Uterus (tissue), 3 donors: ENCODE measurements at regions not wholly inside any gene's neighbourhood (a gene's known extent, or its start where the extent isn't known, plus 50 kb on each side); places are given as distances from the start of the nearest gene placed in this dataset.
"Not testable (repeated sequence)": the region's sequence is repeated elsewhere in the genome, so short reads cannot be mapped to it uniquely, and the experiment has no call there.

Source experiments
- DNase-seq, 2 donors: peaks; one replicate each; pipeline ENCODE4 v3.0.0-alpha.2; 2019 to 2020
- H3K27ac ChIP-seq, 2 donors: fragments of 200-600 bp; sonication (generic); 1 replicate in 1 of 2; 2 replicates in 1 of 2; pipeline ENCODE4 v1.5.1; 2016 to 2018
- H3K27me3 ChIP-seq, 2 donors: fragments of 200-600 bp; sonication (generic); one replicate each; pipeline ENCODE4 v1.5.1; 2018 to 2019; ENCODE audit warnings: control low read depth in 1 of 2
- H3K36me3 ChIP-seq, 2 donors: fragments of 200-600 bp; sonication (generic); one replicate each; pipeline ENCODE4 v1.5.1; 2019; ENCODE audit warnings: control low read depth in 1 of 2
- H3K4me1 ChIP-seq, 2 donors: fragments of 200-600 bp; sonication (generic); one replicate each; pipeline ENCODE4 v1.5.1; 2018 to 2019; ENCODE audit warnings: control low read depth in 1 of 2
- H3K4me3 ChIP-seq, 2 donors: fragments of 200-600 bp; sonication (generic); 1 replicate in 1 of 2; 2 replicates in 1 of 2; pipeline ENCODE4 v1.5.1; 2018 to 2019; ENCODE audit warnings: mild to moderate bottlenecking in 1 of 2
- H3K9me3 ChIP-seq, 2 donors: fragments of 200-600 bp; sonication (generic); one replicate each; pipeline ENCODE4 v1.5.1; 2019; ENCODE audit warnings: control low read depth in 1 of 2
- POLR2A ChIP-seq, 2 donors: fragments of 450-650 bp; IDR thresholded peaks; one replicate each; pipeline ENCODE4 v1.6.1; 2016; ENCODE audit warnings: antibody characterized with exemption in 2 of 2, mild to moderate bottlenecking in 1 of 2, moderate library complexity in 1 of 2
- intact Hi-C: fragments of 100-400 bp; cut with DNase I; formaldehyde crosslinking; loops from one replicate; pipeline ENCODE4 v1.15.1; 2023; ENCODE audit warnings: low total_unique reads
- TF ChIP-seq, protein P1 (sequence below), 4 experiments: fragments of 200-600 bp in 2 of 4; fragments of 450-650 bp in 2 of 4; sonication (generic) in 2 of 4; IDR thresholded peaks; one replicate each; pipeline ENCODE4 v1.5.1; 2016 to 2019; ENCODE audit warnings: antibody characterized with exemption in 4 of 4, mild to moderate bottlenecking in 2 of 4, moderate library complexity in 1 of 4
- donor health status: DM: yes; HTN: yes; CAD: no.

DNA sequence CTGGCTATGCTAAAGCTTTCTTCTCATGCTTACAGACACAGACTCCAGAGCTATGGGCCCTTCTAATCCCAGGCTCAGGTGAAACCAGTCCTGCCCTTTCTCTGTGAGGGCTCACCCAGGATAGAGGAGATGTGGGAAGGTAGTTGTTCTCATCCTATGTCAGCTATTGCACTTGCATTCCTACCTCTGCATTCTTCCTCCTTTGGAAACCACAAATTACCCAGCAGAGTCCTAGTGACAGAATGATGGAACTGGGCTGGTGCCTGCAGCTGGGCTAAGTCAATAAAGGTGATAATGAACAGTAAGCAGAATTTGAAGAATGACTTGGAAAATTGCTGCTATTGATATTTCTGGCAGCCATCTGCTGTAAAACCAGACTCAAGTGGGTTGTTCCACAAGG is 560.0 kb downstream of the TMEM135 start:
- DNase-seq, result no peak
- Histone ChIP-seq H3K27ac (no peak overlapping the region), H3K4me3 (no peak overlapping the region), H3K27me3 (no peaks in the 10 kb centered on the region), H3K9me3 (no peaks in the 10 kb centered on the region), H3K36me3 (no peaks in the 10 kb centered on the region), H3K4me1 (no peaks in the 10 kb centered on the region)
- TF ChIP-seq, protein P1, sequence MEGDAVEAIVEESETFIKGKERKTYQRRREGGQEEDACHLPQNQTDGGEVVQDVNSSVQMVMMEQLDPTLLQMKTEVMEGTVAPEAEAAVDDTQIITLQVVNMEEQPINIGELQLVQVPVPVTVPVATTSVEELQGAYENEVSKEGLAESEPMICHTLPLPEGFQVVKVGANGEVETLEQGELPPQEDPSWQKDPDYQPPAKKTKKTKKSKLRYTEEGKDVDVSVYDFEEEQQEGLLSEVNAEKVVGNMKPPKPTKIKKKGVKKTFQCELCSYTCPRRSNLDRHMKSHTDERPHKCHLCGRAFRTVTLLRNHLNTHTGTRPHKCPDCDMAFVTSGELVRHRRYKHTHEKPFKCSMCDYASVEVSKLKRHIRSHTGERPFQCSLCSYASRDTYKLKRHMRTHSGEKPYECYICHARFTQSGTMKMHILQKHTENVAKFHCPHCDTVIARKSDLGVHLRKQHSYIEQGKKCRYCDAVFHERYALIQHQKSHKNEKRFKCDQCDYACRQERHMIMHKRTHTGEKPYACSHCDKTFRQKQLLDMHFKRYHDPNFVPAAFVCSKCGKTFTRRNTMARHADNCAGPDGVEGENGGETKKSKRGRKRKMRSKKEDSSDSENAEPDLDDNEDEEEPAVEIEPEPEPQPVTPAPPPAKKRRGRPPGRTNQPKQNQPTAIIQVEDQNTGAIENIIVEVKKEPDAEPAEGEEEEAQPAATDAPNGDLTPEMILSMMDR (IDR thresholded peaks at IDR 0.05), result no peak
- no peak for TF ChIP-seq POLR2A (IDR thresholded peaks at IDR 0.05)
- intact Hi-C loops, result no loop called here

DNA sequence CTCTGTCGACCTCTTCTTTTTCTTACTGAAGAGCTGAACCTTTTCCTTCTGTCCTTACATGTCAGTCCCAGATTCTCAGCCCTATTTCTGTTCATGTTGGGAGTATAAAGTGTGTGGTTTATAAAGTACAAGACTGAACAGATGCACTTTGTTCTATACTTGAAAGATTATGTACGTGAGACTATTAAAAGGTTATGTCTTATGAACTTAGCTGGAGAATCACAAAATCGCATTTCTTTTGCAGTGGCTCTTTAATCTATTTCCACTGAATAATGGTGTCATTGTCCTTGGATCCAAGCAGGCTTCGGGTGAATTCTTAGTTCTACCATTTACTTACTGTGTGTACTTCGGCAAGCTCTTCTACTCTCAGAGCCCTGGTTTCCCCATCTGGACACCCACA is 558.4 kb downstream of the TMEM135 start:
- DNase-seq, result no peak
- no peak overlapping the region for H3K27ac ChIP-seq
- intact Hi-C loops, result no loop called here

DNA sequence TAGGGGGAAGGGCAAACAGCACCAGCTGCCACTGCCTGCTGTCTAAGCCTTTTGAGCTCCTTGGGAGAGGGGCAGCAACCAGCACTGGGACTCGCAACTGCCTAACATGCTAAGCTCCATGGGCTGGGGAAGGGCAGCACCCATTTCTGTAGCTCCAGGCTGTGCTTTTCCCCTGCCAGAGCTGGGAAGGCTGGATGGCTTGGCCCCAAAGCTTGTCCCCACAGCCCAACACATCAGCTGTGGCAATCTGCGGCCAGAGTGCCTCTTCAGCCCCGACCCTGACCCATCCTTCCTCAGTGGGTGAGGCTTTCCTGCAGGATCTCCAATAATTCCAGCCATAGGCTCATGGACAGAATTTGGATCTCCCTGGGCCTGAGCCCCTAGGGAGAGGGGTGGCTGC is 551.3 kb downstream of the TMEM135 start:
- no peaks in the 10 kb centered on the region for H3K4me1 ChIP-seq
- H3K9me3 ChIP-seq, result no peaks in the 10 kb centered on the region
- H3K36me3 ChIP-seq, result no peaks in the 10 kb centered on the region
- TF ChIP-seq, protein P1 (IDR thresholded peaks at IDR 0.05), result no peak
- no peak for TF ChIP-seq POLR2A (IDR thresholded peaks at IDR 0.05)
- DNase-seq, result no peak
- H3K4me3 ChIP-seq, result no peak overlapping the region
- H3K27ac ChIP-seq, result no peak overlapping the region
- H3K27me3 ChIP-seq, result no peaks in the 10 kb centered on the region
- intact Hi-C loops, result no loop called here

More for the DNA sequence above, 558.4 kb downstream of the TMEM135 start:
- TF ChIP-seq POLR2A (IDR thresholded peaks at IDR 0.05), result no peak
- TF ChIP-seq, protein P1 (IDR thresholded peaks at IDR 0.05), result no peak
- no peaks in the 10 kb centered on the region for H3K36me3 ChIP-seq
- no peak overlapping the region for H3K4me3 ChIP-seq
- H3K27me3 ChIP-seq, result no peaks in the 10 kb centered on the region
- H3K4me1 ChIP-seq, result no peaks in the 10 kb centered on the region
- no peaks in the 10 kb centered on the region for H3K9me3 ChIP-seq

DNA sequence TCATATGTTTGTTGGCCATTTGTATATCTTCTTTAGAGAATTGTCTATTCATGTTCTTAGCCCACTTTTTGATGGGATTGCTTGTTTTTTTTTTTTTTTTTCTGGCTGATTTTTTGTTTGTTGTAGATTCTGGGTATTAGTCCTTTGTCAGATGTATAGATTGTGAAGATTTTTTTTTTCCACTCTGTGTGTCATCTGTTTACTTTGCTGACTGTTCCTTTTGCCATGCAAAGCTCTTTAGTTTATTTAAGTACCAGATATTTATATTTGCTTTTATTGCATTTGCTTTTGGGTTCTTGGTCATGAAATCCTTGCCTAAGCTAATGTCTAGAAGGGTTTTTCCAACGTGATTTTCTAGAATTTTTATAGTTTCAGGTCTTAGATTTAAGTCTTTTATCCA is 547.9 kb downstream of the TMEM135 start:
- H3K27me3 ChIP-seq, H3K9me3 ChIP-seq, DNase-seq, H3K27ac ChIP-seq, H3K4me3 ChIP-seq, H3K4me1 ChIP-seq, H3K36me3 ChIP-seq, intact Hi-C loops: not testable (repeated sequence)

DNA sequence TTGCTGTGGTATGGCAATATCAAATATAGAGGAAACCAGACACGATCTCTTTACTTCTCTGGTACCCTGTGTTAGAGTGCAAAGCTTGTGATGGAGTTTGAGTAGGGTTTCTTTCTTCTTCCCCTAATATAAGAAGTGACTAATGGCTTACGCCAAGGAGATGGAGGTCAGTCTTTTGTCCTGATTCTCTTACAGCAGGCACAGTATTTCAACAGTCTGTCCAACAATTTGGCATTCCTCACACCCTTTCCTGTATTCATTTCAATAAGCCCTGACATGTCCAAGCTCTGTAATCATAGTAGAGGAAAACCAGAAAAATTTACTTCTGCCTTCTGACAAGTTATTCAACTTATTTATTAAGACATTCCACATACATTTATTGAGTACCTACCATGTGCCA is 546.2 kb downstream of the TMEM135 start:
- Histone ChIP-seq H3K27me3 (no peaks in the 10 kb centered on the region), H3K9me3 (no peaks in the 10 kb centered on the region), H3K4me1 (no peaks in the 10 kb centered on the region), H3K27ac (no peak overlapping the region), H3K4me3 (no peak overlapping the region), H3K36me3 (no peaks in the 10 kb centered on the region)
- intact Hi-C loops, result no loop called here
- no peak for DNase-seq
- TF ChIP-seq POLR2A (IDR thresholded peaks at IDR 0.05), result no peak
- TF ChIP-seq, protein P1 (IDR thresholded peaks at IDR 0.05), result no peak

DNA sequence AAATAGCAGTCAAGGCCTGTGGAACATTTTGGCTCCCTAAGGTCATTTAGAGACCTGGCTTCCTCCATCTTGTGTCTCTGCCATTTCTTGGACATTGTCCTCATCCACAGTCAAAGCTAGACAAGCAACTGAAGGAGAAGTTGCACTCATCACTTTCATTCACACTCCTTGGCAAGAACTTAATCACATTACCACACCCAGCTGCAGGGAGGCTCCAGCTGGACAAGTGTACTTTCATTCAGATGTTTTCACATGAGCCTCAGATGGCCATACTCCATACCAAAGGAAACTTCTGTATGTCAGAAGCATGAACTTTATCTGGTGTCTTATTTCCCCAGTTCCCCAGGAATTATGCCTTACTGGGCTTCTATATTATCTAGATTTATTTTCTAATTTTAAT is 537.4 kb downstream of the TMEM135 start:
- H3K27me3 ChIP-seq, result no peaks in the 10 kb centered on the region
- no peak for TF ChIP-seq POLR2A (IDR thresholded peaks at IDR 0.05)
- TF ChIP-seq, protein P1 (IDR thresholded peaks at IDR 0.05), result no peak
- intact Hi-C loops, result no loop called here
- H3K9me3 ChIP-seq, result no peaks in the 10 kb centered on the region
- no peak for DNase-seq
- no peak overlapping the region for H3K4me3 ChIP-seq
- no peaks in the 10 kb centered on the region for H3K4me1 ChIP-seq
- H3K36me3 ChIP-seq, result no peaks in the 10 kb centered on the region
- H3K27ac ChIP-seq, result no peak overlapping the region
